ENCODE measurements at regions not wholly inside any gene's neighbourhood (a gene's known extent, or its start where the extent isn't known, plus 50 kb on each side); places are given as distances from the start of the nearest gene placed in this dataset.
A peak's percentile ranks its signal among the peaks of the same experiment; 100 is the strongest.
"Not testable (repeated sequence)": the region's sequence is repeated elsewhere in the genome, so short reads cannot be mapped to it uniquely, and the experiment has no call there.

GRCh38 chr2:47964277-47964676 lies 58.0 kb upstream of the FBXO11 start:
- no peak for TF ChIP-seq CTCF (IDR thresholded peaks at IDR 0.05; ENCODE audit: unreplicated experiment in 3 of 3)
- Mint-ChIP-seq H3K4me1 (no peaks in the 10 kb centered on the region), H3K9me3 (no peaks in the 10 kb centered on the region), H3K27me3 (ENCODE audit: low read depth) (peaks cover 5% of the 10 kb centered on the region), H3K4me3 (no peak overlapping the region), H3K36me3 (ENCODE audit: low read depth) (no peaks in the 10 kb centered on the region), H3K27ac (no peak overlapping the region)

GRCh38 chr2:47964722-47965434 lies 58.6 kb upstream of the FBXO11 start:
- Mint-ChIP-seq H3K4me1 (no peaks in the 10 kb centered on the region), H3K36me3 (ENCODE audit: low read depth) (no peaks in the 10 kb centered on the region), H3K27me3 (ENCODE audit: low read depth) (peaks cover 5% of the 10 kb centered on the region), H3K27ac (no peak overlapping the region), H3K4me3 (no peak overlapping the region), H3K9me3 (no peaks in the 10 kb centered on the region)
- TF ChIP-seq CTCF (IDR thresholded peaks at IDR 0.05; ENCODE audit: unreplicated experiment in 3 of 3) = no peak

GRCh38 chr2:47976728-47977127 lies 70.4 kb upstream of the FBXO11 start:
- H3K4me3 Mint-ChIP-seq; H3K27me3 Mint-ChIP-seq (ENCODE audit: low read depth); H3K4me1 Mint-ChIP-seq; H3K27ac Mint-ChIP-seq; H3K36me3 Mint-ChIP-seq (ENCODE audit: low read depth): not testable (repeated sequence)
- peaks cover 20% of the 10 kb centered on the region for H3K9me3 Mint-ChIP-seq

- H3K27ac Mint-ChIP-seq = no peak overlapping the region
- H3K4me3 Mint-ChIP-seq = no peak overlapping the region
- no peaks in the 10 kb centered on the region for H3K36me3 Mint-ChIP-seq (ENCODE audit: low read depth)
- peaks cover 4% of the 10 kb centered on the region for H3K27me3 Mint-ChIP-seq (ENCODE audit: low read depth)
- H3K9me3 Mint-ChIP-seq = peaks cover under 1% of the 10 kb centered on the region
- TF ChIP-seq CTCF (IDR thresholded peaks at IDR 0.05; ENCODE audit: unreplicated experiment in 3 of 3) = no peak
- H3K4me1 Mint-ChIP-seq = no peaks in the 10 kb centered on the region
These were observed 77.7 kb upstream of the FBXO11 start for GRCh38 chr2:47984041-47984440.

GRCh38 chr2:47990503-47990902 lies 84.2 kb upstream of the FBXO11 start:
- H3K4me1 Mint-ChIP-seq = no peaks in the 10 kb centered on the region
- no peaks in the 10 kb centered on the region for H3K36me3 Mint-ChIP-seq (ENCODE audit: low read depth)
- no peaks in the 10 kb centered on the region for H3K9me3 Mint-ChIP-seq
- no peak for TF ChIP-seq CTCF (IDR thresholded peaks at IDR 0.05; ENCODE audit: unreplicated experiment in 3 of 3)
- no peaks in the 10 kb centered on the region for H3K27me3 Mint-ChIP-seq (ENCODE audit: low read depth)
- no peak overlapping the region for H3K27ac Mint-ChIP-seq
- H3K4me3 Mint-ChIP-seq = no peak overlapping the region

GRCh38 chr2:47992671-47993070 lies 86.4 kb upstream of the FBXO11 start:
- Mint-ChIP-seq H3K27ac (peak overlapping the region in 1 of 3 experiments; percentile 26), H3K9me3 (no peaks in the 10 kb centered on the region), H3K4me3 (no peak overlapping the region), H3K27me3 (ENCODE audit: low read depth) (no peaks in the 10 kb centered on the region), H3K4me1 (no peaks in the 10 kb centered on the region), H3K36me3 (ENCODE audit: low read depth) (no peaks in the 10 kb centered on the region)
- no peak for TF ChIP-seq CTCF (IDR thresholded peaks at IDR 0.05; ENCODE audit: unreplicated experiment in 3 of 3)
